ENCODE measurements at regions not wholly inside any gene's neighbourhood (a gene's known extent, or its start where the extent isn't known, plus 50 kb on each side); places are given as distances from the start of the nearest gene placed in this dataset.

DNA sequence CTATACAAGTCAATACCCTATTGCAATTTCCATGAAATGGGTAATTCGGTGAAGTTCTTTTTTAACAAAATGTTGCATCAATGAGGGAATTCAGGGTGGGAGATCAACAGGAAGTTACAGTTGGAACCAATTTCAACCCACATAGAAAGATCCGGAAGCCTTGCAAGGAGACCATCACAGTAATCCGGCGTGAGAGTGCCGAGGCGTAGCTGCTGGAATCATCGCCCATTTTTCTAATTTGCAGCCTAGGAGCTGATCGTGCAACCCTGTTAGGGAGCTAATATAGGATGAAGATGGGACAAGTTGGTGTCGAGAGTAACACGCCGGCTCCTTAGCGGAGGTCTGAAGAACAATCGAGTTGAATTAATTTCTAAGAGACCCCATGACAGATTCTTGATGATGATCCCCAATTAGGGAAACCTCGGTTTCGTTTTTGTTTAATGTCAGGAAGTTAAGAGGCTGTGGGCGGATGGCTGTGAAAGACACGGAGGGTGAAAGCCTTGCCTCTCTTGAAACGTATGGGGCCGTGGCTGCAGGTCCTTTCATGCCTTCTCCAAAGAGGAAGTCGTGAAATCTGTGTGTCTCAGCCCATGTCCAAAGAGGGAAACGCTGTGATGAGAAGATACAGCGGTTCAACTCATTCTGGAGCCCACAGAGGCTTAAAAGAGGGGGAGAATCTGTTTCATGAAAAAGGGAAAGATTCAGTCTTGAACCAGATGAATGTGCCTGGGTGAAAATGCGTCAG lies 51.2 kb upstream of the CARD11 start:
- intact Hi-C loops (cut with DNase I): no loop called here
- Histone ChIP-seq H3K9me3 (peaks cover 0 to 14% (median 0%) of the 10 kb centered on the region in 11 donors), H3K4me1 (peaks cover 0 to 44% (median 0%) of the 10 kb centered on the region in 9 donors), H3K27ac (peak overlapping the region in 1 of 10 donors; percentile 79), H3K36me3 (no peaks in the 10 kb centered on the region), H3K27me3 (peaks cover 0 to 8% (median 0%) of the 10 kb centered on the region in 7 donors), H3K4me3 (peak overlapping the region in 1 of 10 donors; percentile 39)
- DNase-seq (peak in 1 of 2 donors; percentile 5), ATAC-seq (peak in 4 of 8 donors; percentile 44 to 59 (median 54))
- WGBS, 2 donors: 80 to 82% methylated on average over 23 of the region's 23 CpGs
- TF ChIP-seq, protein P1, sequence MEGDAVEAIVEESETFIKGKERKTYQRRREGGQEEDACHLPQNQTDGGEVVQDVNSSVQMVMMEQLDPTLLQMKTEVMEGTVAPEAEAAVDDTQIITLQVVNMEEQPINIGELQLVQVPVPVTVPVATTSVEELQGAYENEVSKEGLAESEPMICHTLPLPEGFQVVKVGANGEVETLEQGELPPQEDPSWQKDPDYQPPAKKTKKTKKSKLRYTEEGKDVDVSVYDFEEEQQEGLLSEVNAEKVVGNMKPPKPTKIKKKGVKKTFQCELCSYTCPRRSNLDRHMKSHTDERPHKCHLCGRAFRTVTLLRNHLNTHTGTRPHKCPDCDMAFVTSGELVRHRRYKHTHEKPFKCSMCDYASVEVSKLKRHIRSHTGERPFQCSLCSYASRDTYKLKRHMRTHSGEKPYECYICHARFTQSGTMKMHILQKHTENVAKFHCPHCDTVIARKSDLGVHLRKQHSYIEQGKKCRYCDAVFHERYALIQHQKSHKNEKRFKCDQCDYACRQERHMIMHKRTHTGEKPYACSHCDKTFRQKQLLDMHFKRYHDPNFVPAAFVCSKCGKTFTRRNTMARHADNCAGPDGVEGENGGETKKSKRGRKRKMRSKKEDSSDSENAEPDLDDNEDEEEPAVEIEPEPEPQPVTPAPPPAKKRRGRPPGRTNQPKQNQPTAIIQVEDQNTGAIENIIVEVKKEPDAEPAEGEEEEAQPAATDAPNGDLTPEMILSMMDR (IDR thresholded peaks at IDR 0.05): no peak

DNA sequence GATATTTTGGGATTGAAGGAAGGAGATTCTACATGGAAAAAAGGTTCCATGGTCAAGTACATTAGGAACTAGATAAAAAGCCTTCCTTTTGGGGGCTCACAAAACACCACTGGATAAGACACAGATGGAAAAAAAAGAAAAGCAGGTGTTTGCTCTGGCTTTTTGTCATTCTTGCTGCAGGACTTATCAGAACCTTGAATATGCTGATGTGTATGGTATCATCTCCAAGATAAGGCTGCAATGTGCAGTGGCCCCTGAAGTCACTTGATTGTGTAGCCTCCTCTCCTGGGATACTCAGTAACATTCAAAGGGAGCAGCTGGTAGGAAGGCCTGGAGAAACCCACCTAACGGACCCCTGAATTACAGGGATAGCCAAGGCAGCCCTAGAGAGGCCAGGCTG lies 54.1 kb upstream of the CARD11 start:
- intact Hi-C loops (cut with DNase I): no loop called here
- no peaks in the 10 kb centered on the region for H3K36me3 ChIP-seq

DNA sequence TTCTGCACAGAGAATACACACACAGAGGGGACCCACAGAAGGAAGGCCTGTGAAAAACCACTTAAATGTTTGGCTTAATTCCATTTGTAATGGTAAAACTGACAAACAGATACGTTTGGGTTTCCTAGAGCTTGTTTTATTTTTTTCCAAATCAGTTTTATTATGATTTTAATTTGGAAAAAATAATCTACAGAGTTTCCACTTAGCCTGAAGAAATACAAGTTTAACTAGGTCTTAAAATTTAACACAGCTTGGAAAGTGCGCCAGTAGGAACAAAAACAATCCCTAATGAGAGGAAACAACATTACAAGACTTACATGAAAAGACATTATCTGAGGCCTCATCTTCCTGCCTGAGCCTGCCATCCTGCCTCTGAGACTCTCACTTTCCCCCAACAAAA lies 58.5 kb upstream of the CARD11 start:
- no peaks in the 10 kb centered on the region for H3K36me3 ChIP-seq
- DNase-seq (no peak), ATAC-seq (no peak)
- H3K27me3 ChIP-seq: peaks cover 0 to 4% (median 0%) of the 10 kb centered on the region in 7 donors
- intact Hi-C loops (cut with DNase I): no loop called here
- WGBS, 2 donors: 54 to 58% methylated on average over 2 of the region's 2 CpGs
- H3K4me1 ChIP-seq: no peaks in the 10 kb centered on the region
- H3K4me3 ChIP-seq: no peak overlapping the region
- TF ChIP-seq, protein P1 (IDR thresholded peaks at IDR 0.05): no peak
- no peak overlapping the region for H3K27ac ChIP-seq
- peaks cover 0 to 12% (median 0%) of the 10 kb centered on the region in 11 donors for H3K9me3 ChIP-seq

More for the DNA sequence above, 54.1 kb upstream of the CARD11 start:
- Histone ChIP-seq H3K4me1 (peaks cover 0 to 22% (median 0%) of the 10 kb centered on the region in 9 donors), H3K27ac (no peak overlapping the region), H3K27me3 (peaks cover 0 to 4% (median 0%) of the 10 kb centered on the region in 7 donors), H3K4me3 (no peak overlapping the region), H3K9me3 (peaks cover 0 to 14% (median 0%) of the 10 kb centered on the region in 11 donors)
- WGBS, 2 donors: 74 to 86% methylated on average over 1 of the region's 1 CpG
- DNase-seq (no peak), ATAC-seq (no peak)
- TF ChIP-seq, protein P1 (IDR thresholded peaks at IDR 0.05): no peak

DNA sequence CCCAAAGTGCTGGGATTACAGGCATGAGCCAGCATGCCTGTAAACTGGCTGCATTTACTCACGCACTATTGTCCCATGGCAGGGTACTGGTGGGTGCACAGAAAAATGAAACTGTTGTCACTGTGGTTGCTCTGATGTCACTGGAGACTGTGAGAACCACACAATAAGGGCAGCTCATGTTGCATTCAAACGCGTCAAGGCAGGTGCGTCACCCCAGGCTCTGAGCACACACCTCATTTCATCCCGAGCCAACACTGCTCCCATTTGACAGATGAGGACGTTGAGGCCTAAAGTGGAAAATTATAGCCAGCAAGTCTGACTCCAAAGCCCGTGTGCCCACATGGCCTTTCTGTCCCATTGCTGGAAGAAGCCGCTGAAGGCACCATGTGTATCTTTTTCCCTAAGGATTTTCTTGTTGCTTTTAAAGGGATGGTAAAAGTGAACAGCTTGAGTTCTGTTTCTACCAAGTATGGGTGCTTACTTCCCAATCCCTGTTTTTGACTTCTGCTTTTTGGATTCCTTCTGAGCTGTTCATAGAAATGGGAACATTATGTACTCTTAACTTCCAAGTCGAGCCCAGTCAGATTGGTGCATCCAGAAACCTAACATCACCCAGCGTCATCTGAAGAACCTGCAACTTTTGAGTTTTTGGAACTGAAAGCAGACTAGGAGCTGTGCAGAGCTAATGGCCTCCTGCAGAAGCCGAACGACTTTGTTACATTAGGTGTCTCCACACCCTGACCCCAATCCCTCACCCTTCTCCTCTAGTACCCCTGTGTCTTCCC lies 60.1 kb upstream of the CARD11 start:
- WGBS, 2 donors: 85 to 90% methylated on average over 12 of the region's 12 CpGs
- Histone ChIP-seq H3K9me3 (peaks cover 0 to 14% (median 0%) of the 10 kb centered on the region in 11 donors), H3K27ac (no peak overlapping the region), H3K27me3 (peaks cover 0 to 3% (median 0%) of the 10 kb centered on the region in 7 donors), H3K4me1 (no peaks in the 10 kb centered on the region), H3K4me3 (no peak overlapping the region), H3K36me3 (no peaks in the 10 kb centered on the region)
- TF ChIP-seq, protein P1 (IDR thresholded peaks at IDR 0.05): no peak
- intact Hi-C loops (cut with DNase I): no loop called here
- ATAC-seq: peak in 5 of 8 donors; percentile 55 to 81 (median 61)
- no peak for DNase-seq
